ES-I3 (cell line): ENCODE measurements at regions not wholly inside any gene's neighbourhood (a gene's known extent, or its start where the extent isn't known, plus 50 kb on each side); places are given as distances from the start of the nearest gene placed in this dataset.

ENCODE experiments used
- H3K36me3 ChIP-seq: 2 replicates; pipeline ENCODE4 v1.6.1; 2013; ENCODE audit warnings: mild to moderate bottlenecking, low read length, control low read depth, moderate library complexity; ENCODE audit not compliant: insufficient read depth
- H3K4me1 ChIP-seq: 2 replicates; pipeline ENCODE4 v1.6.1; 2013; ENCODE audit warnings: mild to moderate bottlenecking, control low read depth, low read length; ENCODE audit not compliant: insufficient read depth
- H3K9ac ChIP-seq: 2 replicates; pipeline ENCODE4 v1.6.1; 2013; ENCODE audit warnings: low read depth, mild to moderate bottlenecking, low read length, moderate library complexity
- H3K9me3 ChIP-seq: 2 replicates; pipeline ENCODE4 v1.6.1; 2013; ENCODE audit warnings: mild to moderate bottlenecking, low read length, moderate library complexity; ENCODE audit not compliant: control insufficient read depth, insufficient read depth

DNA sequence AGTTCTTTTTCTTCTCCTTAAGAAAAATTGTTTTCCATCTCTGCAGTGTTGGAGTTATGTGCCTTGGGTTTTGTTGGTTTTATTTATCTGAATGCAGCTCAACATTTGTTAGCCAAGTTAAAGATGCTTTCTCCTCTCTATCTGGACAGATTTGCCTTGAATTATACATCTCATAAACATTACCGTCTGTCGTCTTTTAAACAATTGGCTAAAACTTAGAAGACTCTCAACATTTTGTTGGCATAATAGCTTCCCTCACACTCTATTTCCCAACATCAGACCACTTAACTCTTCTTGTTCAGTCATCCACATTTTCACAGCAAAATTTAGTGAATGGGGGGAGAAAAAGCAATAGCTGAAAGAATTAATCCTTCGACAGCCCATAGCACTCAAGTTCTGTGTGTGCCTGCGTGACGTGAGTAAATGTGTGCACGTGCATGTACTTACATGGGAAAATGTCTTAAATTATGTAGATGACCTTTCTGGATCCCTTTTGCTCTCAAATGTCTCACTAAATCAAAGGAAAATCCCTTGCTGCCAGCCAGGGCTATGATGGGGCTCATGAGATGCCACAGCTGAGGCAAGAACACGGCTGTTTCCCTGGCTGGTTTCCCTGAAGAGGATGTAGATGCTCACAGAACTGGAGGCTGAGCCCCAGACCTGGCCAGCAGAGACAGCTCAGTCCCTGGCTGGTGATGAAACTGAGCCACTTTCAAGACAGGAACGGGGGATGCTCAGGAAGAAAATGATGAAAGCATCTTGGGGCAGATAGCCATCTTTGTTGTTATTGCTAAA lies 382.2 kb downstream of the FBXW7 start:
- Histone ChIP-seq H3K4me1 (no peaks in the 10 kb centered on the region), H3K9me3 (no peaks in the 10 kb centered on the region), H3K9ac (no peak overlapping the region), H3K36me3 (no peaks in the 10 kb centered on the region)

DNA sequence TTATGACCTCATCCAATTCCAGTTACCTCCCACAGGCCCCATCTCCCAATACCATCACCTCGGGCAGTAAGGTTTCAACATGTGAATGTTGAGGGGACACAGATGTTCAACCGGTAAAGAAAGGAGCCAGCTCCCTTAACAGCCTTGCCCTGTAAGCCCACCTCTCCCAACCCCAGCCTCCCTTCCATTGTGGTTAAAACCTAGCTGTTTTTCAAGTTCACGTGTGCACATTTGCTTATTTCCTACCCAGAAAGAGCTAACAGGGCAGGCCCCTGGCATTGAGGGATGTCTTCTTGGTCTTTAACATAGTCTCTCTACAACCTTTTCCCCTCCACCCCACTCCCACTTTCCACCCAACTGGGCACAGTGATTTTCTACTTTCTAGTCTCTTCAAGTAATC lies 385.7 kb downstream of the FBXW7 start:
- H3K9ac ChIP-seq: no peak overlapping the region
- peaks cover 20% of the 10 kb centered on the region for H3K9me3 ChIP-seq

DNA sequence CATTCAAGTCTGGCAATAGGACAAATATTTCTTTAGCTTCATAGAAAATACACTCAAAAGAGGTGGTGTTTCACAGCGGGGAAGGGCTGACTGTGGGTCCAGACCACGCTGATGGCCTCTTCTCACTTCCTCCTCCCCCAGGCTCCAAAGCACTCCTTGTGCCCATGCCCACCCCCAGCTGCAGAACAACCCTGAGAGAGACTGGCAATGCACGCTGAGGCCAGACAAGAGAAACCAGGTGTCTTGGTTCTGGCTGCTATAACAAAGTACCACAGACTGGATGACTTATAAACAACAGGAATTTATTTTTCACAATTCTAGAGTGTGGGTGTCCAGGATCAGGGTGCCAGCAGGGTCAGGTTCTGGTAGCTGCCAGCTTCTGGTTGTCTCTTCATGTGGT lies 386.1 kb downstream of the FBXW7 start:
- H3K9ac ChIP-seq: no peak overlapping the region
- H3K36me3 ChIP-seq: no peaks in the 10 kb centered on the region
- H3K4me1 ChIP-seq: no peaks in the 10 kb centered on the region
- peaks cover 21% of the 10 kb centered on the region for H3K9me3 ChIP-seq

More for the DNA sequence above, 385.7 kb downstream of the FBXW7 start:
- no peaks in the 10 kb centered on the region for H3K4me1 ChIP-seq
- no peaks in the 10 kb centered on the region for H3K36me3 ChIP-seq

GRCh38 chr4:152148057-152148456 lies 387.2 kb upstream of the GATB start:
- no peaks in the 10 kb centered on the region for H3K4me1 ChIP-seq
- H3K9ac ChIP-seq: no peak overlapping the region
- H3K36me3 ChIP-seq: no peaks in the 10 kb centered on the region
- peaks cover 27% of the 10 kb centered on the region for H3K9me3 ChIP-seq

GRCh38 chr4:152146244-152146643 lies 385.4 kb upstream of the GATB start:
- Histone ChIP-seq H3K9ac (no peak overlapping the region), H3K4me1 (no peaks in the 10 kb centered on the region), H3K9me3 (peaks cover 27% of the 10 kb centered on the region), H3K36me3 (no peaks in the 10 kb centered on the region)

- Histone ChIP-seq H3K36me3 (no peaks in the 10 kb centered on the region), H3K4me1 (no peaks in the 10 kb centered on the region), H3K9ac (no peak overlapping the region), H3K9me3 (peaks cover 27% of the 10 kb centered on the region)
Observed at GRCh38 chr4:152143806-152144205, 383.0 kb upstream of the GATB start.

- Histone ChIP-seq H3K4me1 (no peaks in the 10 kb centered on the region), H3K9me3 (no peaks in the 10 kb centered on the region), H3K36me3 (no peaks in the 10 kb centered on the region), H3K9ac (no peak overlapping the region)
Observed at GRCh38 chr4:152138451-152138850, 377.6 kb upstream of the GATB start.

GRCh38 chr4:152132776-152133175 lies 372.0 kb upstream of the GATB start:
- no peaks in the 10 kb centered on the region for H3K36me3 ChIP-seq
- no peaks in the 10 kb centered on the region for H3K9me3 ChIP-seq
- H3K4me1 ChIP-seq: no peaks in the 10 kb centered on the region
- H3K9ac ChIP-seq: no peak overlapping the region

GRCh38 chr4:152128356-152128755 lies 367.5 kb upstream of the GATB start:
- Histone ChIP-seq H3K9ac (no peak overlapping the region), H3K36me3 (no peaks in the 10 kb centered on the region), H3K4me1 (no peaks in the 10 kb centered on the region), H3K9me3 (no peaks in the 10 kb centered on the region)

GRCh38 chr4:152126238-152126637 lies 365.4 kb upstream of the GATB start:
- no peaks in the 10 kb centered on the region for H3K9me3 ChIP-seq

GRCh38 chr4:152118819-152119553 lies 358.2 kb upstream of the GATB start:
- Histone ChIP-seq H3K4me1 (no peaks in the 10 kb centered on the region), H3K9me3 (no peaks in the 10 kb centered on the region), H3K36me3 (no peaks in the 10 kb centered on the region), H3K9ac (no peak overlapping the region)

More at GRCh38 chr4:152126238-152126637, 365.4 kb upstream of the GATB start:
- H3K4me1 ChIP-seq: no peaks in the 10 kb centered on the region
- no peaks in the 10 kb centered on the region for H3K36me3 ChIP-seq
- H3K9ac ChIP-seq: no peak overlapping the region

DNA sequence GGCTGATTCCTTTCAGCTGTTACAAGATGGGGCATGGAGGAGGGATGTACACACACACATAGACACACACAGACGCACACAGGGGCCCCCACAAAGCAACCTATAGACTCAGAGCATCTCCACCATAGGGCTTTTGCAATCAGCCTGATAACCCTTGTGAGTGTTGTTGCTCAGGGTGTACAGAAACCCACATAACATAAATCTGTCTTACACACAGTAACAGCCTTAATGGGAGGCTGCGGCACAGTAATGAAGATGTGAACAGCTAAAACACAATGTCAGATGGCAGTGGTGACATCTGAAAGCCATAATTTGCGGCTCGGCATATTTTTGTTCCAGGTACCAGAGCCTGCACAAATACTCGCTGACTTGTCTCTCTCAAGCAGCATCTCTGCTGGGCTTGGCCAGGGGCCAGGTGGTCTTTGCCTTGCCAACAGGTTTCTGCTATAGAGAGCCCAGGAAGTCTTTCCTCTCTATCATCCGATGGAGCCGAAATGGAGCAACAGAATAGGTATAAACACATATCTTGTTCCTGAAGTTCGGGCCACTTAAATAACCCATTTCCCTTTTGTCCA lies 357.2 kb upstream of the GATB start:
- no peak overlapping the region for H3K9ac ChIP-seq
- no peaks in the 10 kb centered on the region for H3K36me3 ChIP-seq
- H3K9me3 ChIP-seq: no peaks in the 10 kb centered on the region
- no peaks in the 10 kb centered on the region for H3K4me1 ChIP-seq

DNA sequence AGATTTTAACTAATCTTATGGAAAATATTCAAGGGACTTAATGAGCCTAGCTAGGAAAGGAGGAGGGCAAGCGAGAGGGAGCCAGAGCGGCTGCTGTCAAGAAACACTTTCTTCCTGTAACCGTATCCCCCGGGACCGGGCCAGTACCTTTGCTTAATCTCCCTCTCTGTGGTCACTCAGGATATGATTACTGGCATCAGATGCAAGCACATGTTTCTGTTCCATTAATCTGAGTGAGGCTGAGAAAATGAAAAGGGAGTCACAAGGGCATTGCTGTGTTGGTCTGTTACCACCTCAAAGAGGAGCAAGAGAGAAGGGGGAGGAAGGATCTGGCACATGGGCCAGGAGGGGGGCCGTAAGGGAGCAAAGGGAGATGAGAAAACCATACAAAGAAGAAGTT lies 356.7 kb upstream of the GATB start:
- H3K9me3 ChIP-seq: no peaks in the 10 kb centered on the region
- H3K4me1 ChIP-seq: no peaks in the 10 kb centered on the region
- H3K36me3 ChIP-seq: no peaks in the 10 kb centered on the region
- H3K9ac ChIP-seq: no peak overlapping the region

GRCh38 chr4:152117054-152117453 lies 356.2 kb upstream of the GATB start:
- H3K9me3 ChIP-seq: no peaks in the 10 kb centered on the region
- no peaks in the 10 kb centered on the region for H3K36me3 ChIP-seq
- H3K9ac ChIP-seq: no peak overlapping the region
- no peaks in the 10 kb centered on the region for H3K4me1 ChIP-seq

GRCh38 chr4:152115794-152116193 lies 355.0 kb upstream of the GATB start:
- no peaks in the 10 kb centered on the region for H3K9me3 ChIP-seq
- no peak overlapping the region for H3K9ac ChIP-seq
- H3K4me1 ChIP-seq: no peaks in the 10 kb centered on the region
- no peaks in the 10 kb centered on the region for H3K36me3 ChIP-seq
